B cell (primary cell): ENCODE measurements at regions not wholly inside any gene's neighbourhood (a gene's known extent, or its start where the extent isn't known, plus 50 kb on each side); places are given as distances from the start of the nearest gene placed in this dataset.

Experiments
- ATAC-seq: fragments of 200-7000 bp; cut with Tn5 transposase; one replicate; pipeline ENCODE4 v1.10.0; 2021; ENCODE audit warnings: low read depth, mild to moderate bottlenecking, moderate number of reproducible peaks, moderate library complexity
- CTCF ChIA-PET: fragments of 350-600 bp; sonication (Branson Sonifier 250); formaldehyde crosslinking; loops from one replicate; lab custom pipeline; 2021; ENCODE audit warnings: antibody characterized with exemption, inconsistent platforms; lab: Charles Lee
- POLR2A ChIA-PET: fragments of 350-600 bp; sonication (Branson Sonifier 250); formaldehyde crosslinking; loops from one replicate; lab custom pipeline; 2021; ENCODE audit warnings: antibody characterized with exemption; lab: Charles Lee
- DNase-seq: peaks from one replicate; pipeline ENCODE4 v3.0.0; 2013
- H2AFZ ChIP-seq: 2 replicates; pipeline ENCODE4 v1.6.1; 2012; ENCODE audit warnings: mild to moderate bottlenecking, low read depth, low read length; ENCODE audit not compliant: insufficient read depth, poor library complexity, severe bottlenecking
- H3K27ac ChIP-seq, 2 donors: 1 replicate in 1 of 2; 2 replicates in 1 of 2; pipeline ENCODE4 v1.5.1; 2012 to 2013; ENCODE audit warnings: low read length in 2 of 2, mild to moderate bottlenecking in 2 of 2, moderate library complexity in 1 of 2
- H3K27me3 ChIP-seq, 4 experiments: fragments of 200-600 bp in 1 of 4; sonication (generic) in 1 of 4; replicated peaks in 1 of 4; 1 replicate in 2 of 4; 2 replicates in 2 of 4; pipeline versions ENCODE4 v1.6.1 to v1.7.0; 2013 to 2016; ENCODE audit warnings: low read length in 3 of 4, mild to moderate bottlenecking in 2 of 4, mixed read lengths in 1 of 4, moderate library complexity in 1 of 4; ENCODE audit not compliant: insufficient read depth in 4 of 4, control insufficient read depth in 3 of 4; ENCODE audit errors: control extremely low read depth in 1 of 4
- H3K36me3 ChIP-seq, 2 experiments: replicated peaks in 1 of 2; 1 replicate in 1 of 2; 2 replicates in 1 of 2; pipeline versions ENCODE4 v1.6.1 to v1.7.1; 2013; ENCODE audit warnings: low read length in 1 of 2; ENCODE audit not compliant: insufficient read depth in 2 of 2, control insufficient read depth in 1 of 2; ENCODE audit errors: control extremely low read depth in 1 of 2, extremely low read depth in 1 of 2
- H3K4me1 ChIP-seq, 2 donors: fragments of 200-600 bp in 1 of 2; sonication (generic) in 1 of 2; 1 replicate in 1 of 2; 2 replicates in 1 of 2; pipeline versions ENCODE4 v1.5.1 to v1.6.1; 2013 to 2017; ENCODE audit warnings: low read length in 2 of 2; ENCODE audit not compliant: control insufficient read depth in 2 of 2, insufficient read depth in 2 of 2
- H3K4me2 ChIP-seq: replicated peaks from 2 replicates; pipeline ENCODE3; 2012; ENCODE audit warnings: mild to moderate bottlenecking, low read depth, low read length; ENCODE audit not compliant: poor library complexity, severe bottlenecking
- H3K4me3 ChIP-seq, 5 experiments: fragments of 200-600 bp in 1 of 5; sonication (generic) in 1 of 5; 1 replicate in 3 of 5; 2 replicates in 2 of 5; pipeline versions ENCODE4 v1.5.1 to v1.7.0; 2011 to 2016; ENCODE audit warnings: low read length in 4 of 5, mild to moderate bottlenecking in 4 of 5, low read depth in 2 of 5, control low read depth in 1 of 5, moderate library complexity in 1 of 5; ENCODE audit not compliant: insufficient read depth in 1 of 5; ENCODE audit errors: control extremely low read depth in 1 of 5, extremely low read depth in 1 of 5
- H3K79me2 ChIP-seq: fragments of 200-600 bp; sonication (generic); one replicate; pipeline ENCODE4 v1.6.0; 2016; ENCODE audit warnings: low read length; ENCODE audit not compliant: control insufficient read depth, insufficient read depth
- H3K9ac ChIP-seq: fragments of 200-600 bp; sonication (generic); 2 replicates; pipeline ENCODE4 v1.6.1; 2017; ENCODE audit warnings: mild to moderate bottlenecking, low read length, moderate library complexity
- H3K9me3 ChIP-seq, 3 donors: one replicate each; pipeline versions ENCODE4 v1.6.1 to v1.7.1; 2013; ENCODE audit warnings: low read length in 2 of 3; ENCODE audit not compliant: control insufficient read depth in 2 of 3, insufficient read depth in 1 of 3; ENCODE audit errors: control extremely low read depth in 1 of 3
- H4K20me1 ChIP-seq: 2 replicates; pipeline ENCODE4 v1.6.0; 2012; ENCODE audit warnings: mild to moderate bottlenecking, low read length; ENCODE audit not compliant: insufficient read depth, control insufficient read depth, poor library complexity, severe bottlenecking
- H3K27ac Mint-ChIP-seq: one replicate; pipeline ENCODE4 v1.8.0; 2021; ENCODE audit warnings: mixed read lengths
- H3K27me3 Mint-ChIP-seq: one replicate; pipeline ENCODE4 v1.8.0; 2021; ENCODE audit warnings: mixed read lengths
- H3K4me1 Mint-ChIP-seq: one replicate; pipeline ENCODE4 v1.8.0; 2021; ENCODE audit warnings: mixed read lengths
- H3K4me3 Mint-ChIP-seq: one replicate; pipeline ENCODE4 v1.8.0; 2021; ENCODE audit warnings: mixed read lengths
- H3K9me3 Mint-ChIP-seq: one replicate; pipeline ENCODE4 v1.8.0; 2022; ENCODE audit warnings: mixed read lengths; ENCODE audit not compliant: insufficient read depth
- EZH2 ChIP-seq: IDR thresholded peaks from 2 replicates; pipeline ENCODE4 v1.6.1; 2012; ENCODE audit warnings: borderline replicate concordance, low read depth, mild to moderate bottlenecking, moderate library complexity, low read length; ENCODE audit not compliant: insufficient read depth, poor library complexity, severe bottlenecking
- WGBS: methylation state at CpG from one replicate; pipeline ENCODE4 v1.1.5; 2013; ENCODE audit warnings: missing lambda C conversion rate; ENCODE audit not compliant: insufficient coverage; 5-methylcytosine and 5-hydroxymethylcytosine counted together
- intact Hi-C: fragments of 100-400 bp; cut with micrococcal nuclease; formaldehyde crosslinking; loops from one replicate; pipeline ENCODE4 v1.10.0; 2022
- TF ChIP-seq, protein P1 (sequence below): fragments of 200-600 bp; IDR thresholded peaks from one replicate; pipeline ENCODE4 v1.8.0; 2022; ENCODE audit warnings: antibody characterized with exemption, mild to moderate bottlenecking

- DNase-seq (no peak), ATAC-seq (no peak)
- intact Hi-C loops, result no loop called here
- peaks cover 0 to 9% (median 1%) of the 10 kb centered on the region in 4 experiments for H3K27me3 ChIP-seq
- CTCF ChIA-PET, result no interaction called here
- H3K27ac ChIP-seq, result no peak overlapping the region
- no peaks in the 10 kb centered on the region for H3K4me1 ChIP-seq
- TF ChIP-seq, protein P1, sequence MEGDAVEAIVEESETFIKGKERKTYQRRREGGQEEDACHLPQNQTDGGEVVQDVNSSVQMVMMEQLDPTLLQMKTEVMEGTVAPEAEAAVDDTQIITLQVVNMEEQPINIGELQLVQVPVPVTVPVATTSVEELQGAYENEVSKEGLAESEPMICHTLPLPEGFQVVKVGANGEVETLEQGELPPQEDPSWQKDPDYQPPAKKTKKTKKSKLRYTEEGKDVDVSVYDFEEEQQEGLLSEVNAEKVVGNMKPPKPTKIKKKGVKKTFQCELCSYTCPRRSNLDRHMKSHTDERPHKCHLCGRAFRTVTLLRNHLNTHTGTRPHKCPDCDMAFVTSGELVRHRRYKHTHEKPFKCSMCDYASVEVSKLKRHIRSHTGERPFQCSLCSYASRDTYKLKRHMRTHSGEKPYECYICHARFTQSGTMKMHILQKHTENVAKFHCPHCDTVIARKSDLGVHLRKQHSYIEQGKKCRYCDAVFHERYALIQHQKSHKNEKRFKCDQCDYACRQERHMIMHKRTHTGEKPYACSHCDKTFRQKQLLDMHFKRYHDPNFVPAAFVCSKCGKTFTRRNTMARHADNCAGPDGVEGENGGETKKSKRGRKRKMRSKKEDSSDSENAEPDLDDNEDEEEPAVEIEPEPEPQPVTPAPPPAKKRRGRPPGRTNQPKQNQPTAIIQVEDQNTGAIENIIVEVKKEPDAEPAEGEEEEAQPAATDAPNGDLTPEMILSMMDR, result no peak
- TF ChIP-seq EZH2, result no peak
- H3K79me2 ChIP-seq, result no peaks in the 10 kb centered on the region
- Mint-ChIP-seq H3K9me3 (no peaks in the 10 kb centered on the region), H3K4me1 (no peaks in the 10 kb centered on the region), H3K4me3 (no peak overlapping the region), H3K27me3 (peaks cover 16% of the 10 kb centered on the region), H3K27ac (no peak overlapping the region)
- no peak overlapping the region for H2AFZ ChIP-seq
- POLR2A ChIA-PET, result no interaction called here
- WGBS, result 58% methylated on average over 4 of the region's 5 CpGs
- no peaks in the 10 kb centered on the region for H3K36me3 ChIP-seq
- no peak overlapping the region for H3K4me2 ChIP-seq
- peaks cover 0 to 1% (median 0%) of the 10 kb centered on the region in 3 donors for H3K9me3 ChIP-seq
- no peaks in the 10 kb centered on the region for H4K20me1 ChIP-seq
- H3K9ac ChIP-seq, result no peak overlapping the region
- no peak overlapping the region for H3K4me3 ChIP-seq
Observed at GRCh38 chr18:47628893-47629292, 301.6 kb downstream of the SMAD2 start.

DNA sequence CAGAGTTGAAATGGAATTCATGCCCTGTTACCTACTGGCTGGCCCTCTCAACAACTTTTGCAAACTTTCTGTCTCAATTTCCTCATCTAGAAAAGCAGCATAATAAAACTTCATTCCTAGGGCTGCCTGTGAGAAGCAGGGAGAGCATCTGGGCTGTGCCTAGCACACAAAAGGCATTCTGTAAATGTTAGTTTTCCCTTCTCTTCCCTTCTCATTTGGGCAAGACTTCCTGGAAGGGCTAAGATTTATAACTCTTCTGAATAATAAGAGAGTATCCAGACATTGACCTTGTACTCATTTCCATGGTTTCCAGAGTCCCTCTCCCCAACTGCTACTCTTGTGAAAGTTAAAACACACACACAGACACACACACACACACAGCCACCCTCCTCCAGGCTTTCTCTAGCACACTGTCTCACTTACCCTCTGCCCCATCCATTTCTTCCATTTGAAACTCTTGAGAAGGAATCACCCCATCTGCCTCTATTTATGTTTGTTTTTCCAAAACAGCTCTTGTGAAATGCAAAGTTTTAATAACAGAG is 302.1 kb downstream of the SMAD2 start:
- ATAC-seq, result no peak
- no peak for TF ChIP-seq EZH2
- TF ChIP-seq, protein P1, result no peak
- Mint-ChIP-seq H3K27ac (no peak overlapping the region), H3K4me3 (no peak overlapping the region), H3K27me3 (peaks cover 14% of the 10 kb centered on the region), H3K4me1 (no peaks in the 10 kb centered on the region), H3K9me3 (no peaks in the 10 kb centered on the region)
- POLR2A ChIA-PET, result no interaction called here
- no peak for DNase-seq
- Histone ChIP-seq H3K79me2 (no peaks in the 10 kb centered on the region), H3K4me2 (no peak overlapping the region), H4K20me1 (no peaks in the 10 kb centered on the region), H3K4me1 (no peaks in the 10 kb centered on the region), H3K36me3 (no peaks in the 10 kb centered on the region), H3K4me3 (no peak overlapping the region), H3K27ac (no peak overlapping the region), H3K27me3 (peaks cover 0 to 9% (median 1%) of the 10 kb centered on the region in 4 experiments), H2AFZ (no peak overlapping the region), H3K9me3 (no peaks in the 10 kb centered on the region), H3K9ac (no peak overlapping the region)
- CTCF ChIA-PET, result no interaction called here
- intact Hi-C loops, result no loop called here
